ENCODE measurements at regions not wholly inside any gene's neighbourhood (a gene's known extent, or its start where the extent isn't known, plus 50 kb on each side); places are given as distances from the start of the nearest gene placed in this dataset.
"Not testable (repeated sequence)": the region's sequence is repeated elsewhere in the genome, so short reads cannot be mapped to it uniquely, and the experiment has no call there.

DNA sequence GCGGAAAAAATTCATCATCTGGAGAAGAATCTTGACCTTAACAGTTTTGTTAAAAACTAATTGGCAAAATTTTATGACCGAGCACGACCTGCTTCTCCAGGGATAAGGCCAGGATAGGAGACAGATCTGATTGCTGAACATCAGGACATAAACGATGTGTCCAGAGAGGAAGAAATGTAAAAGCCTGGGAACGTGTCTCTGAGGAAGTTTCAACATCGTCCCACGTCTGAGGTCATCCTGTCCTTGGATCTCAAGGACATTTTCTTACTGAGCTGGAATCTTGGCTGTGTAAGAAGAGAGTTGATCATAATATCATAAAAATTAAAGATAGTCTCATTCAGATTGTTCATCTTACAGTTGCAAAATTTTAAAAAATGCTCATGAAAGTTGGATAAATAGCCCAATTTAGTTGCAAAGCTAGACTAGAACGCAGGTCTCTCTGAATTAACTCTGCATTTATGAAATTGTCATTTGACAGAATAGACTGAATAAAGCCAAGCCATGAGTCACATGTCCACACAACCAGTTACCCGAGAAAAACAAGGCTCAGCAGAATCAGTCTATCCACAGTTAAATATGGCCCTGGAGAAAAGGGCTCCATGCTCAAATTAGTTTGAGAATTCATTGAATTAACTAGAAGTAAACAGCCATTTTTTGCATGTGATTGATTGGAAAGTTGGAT lies 120.0 kb upstream of the EGFR start:
- ATAC-seq, result no peak

DNA sequence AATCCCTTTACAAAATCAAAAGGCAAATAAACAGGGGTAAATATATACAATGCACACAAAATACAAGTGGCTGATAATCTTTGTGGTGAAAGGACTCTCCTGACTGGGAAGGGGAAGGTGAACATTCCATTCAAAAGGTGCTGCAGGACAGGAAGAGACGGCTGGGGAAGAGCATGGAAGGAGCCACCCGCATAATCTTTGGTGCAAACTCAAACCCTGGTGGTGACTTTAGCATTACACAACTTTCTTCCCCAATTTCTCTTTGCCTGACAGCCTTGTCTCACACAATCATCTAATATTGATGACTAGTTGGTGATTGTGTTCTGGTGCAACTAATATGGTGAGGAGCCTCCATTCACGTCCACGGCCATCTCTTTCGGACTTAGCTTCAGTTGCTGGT lies 117.0 kb upstream of the EGFR start:
- no peak for ATAC-seq

DNA sequence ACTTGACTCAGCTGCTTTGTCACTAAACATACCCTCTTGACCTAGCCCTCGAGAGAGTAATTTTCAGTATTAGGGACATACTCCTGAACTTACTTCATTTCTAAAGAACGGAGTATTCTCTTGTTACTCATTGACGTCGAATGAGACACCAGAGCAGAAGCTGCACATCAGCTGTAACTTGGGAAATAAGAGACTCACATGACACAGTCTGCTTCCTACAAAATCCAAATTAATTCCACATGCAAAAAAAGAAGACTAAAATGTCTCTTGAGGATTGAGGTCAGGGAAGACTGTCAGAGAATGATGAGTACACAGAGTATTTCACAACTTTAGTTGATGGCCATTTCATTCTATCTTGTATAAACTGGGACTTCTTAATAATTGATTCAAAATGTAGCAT lies 114.7 kb upstream of the EGFR start:
- ATAC-seq, result no peak

DNA sequence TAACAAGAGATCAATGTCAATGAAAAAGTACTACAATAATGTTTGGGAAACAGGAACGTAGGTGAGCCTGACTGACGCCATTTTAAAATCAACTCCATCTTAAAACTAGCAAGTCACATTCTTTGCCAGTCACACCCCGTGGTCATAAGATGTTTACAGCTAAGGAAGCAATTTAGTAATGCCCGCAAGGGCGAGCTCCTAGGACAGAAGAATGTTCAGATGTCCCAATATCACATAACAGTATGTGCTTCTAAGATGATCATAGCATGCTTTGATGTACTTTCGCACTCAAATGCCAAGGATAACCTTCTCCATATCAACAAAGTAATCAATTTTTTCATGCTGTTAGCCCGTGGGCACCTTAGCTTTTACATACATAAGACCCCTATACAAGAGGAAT lies 113.8 kb upstream of the EGFR start:
- ATAC-seq, result no peak

DNA sequence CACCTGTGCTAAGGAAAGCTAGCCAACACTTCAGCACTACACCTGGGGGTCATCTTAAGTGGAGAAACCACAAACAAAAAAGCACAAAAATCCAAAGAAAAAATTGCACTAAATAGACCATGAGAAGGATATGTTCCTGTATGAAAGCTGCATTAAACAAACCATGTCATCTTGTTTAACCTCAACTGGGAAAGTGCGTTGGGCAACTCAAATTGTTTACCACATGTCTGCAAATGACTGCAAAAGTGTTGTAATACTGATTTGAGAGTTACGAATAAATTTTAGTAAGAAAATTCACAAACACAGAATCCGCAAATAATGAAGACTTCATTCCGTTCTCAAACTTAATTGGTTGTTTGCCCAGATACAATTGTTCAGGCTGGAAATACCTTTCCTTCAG lies 111.9 kb upstream of the EGFR start:
- ATAC-seq, result no peak

- no peak for ATAC-seq
Observed at GRCh38 chr7:54907981-54908380, 110.8 kb upstream of the EGFR start.

DNA sequence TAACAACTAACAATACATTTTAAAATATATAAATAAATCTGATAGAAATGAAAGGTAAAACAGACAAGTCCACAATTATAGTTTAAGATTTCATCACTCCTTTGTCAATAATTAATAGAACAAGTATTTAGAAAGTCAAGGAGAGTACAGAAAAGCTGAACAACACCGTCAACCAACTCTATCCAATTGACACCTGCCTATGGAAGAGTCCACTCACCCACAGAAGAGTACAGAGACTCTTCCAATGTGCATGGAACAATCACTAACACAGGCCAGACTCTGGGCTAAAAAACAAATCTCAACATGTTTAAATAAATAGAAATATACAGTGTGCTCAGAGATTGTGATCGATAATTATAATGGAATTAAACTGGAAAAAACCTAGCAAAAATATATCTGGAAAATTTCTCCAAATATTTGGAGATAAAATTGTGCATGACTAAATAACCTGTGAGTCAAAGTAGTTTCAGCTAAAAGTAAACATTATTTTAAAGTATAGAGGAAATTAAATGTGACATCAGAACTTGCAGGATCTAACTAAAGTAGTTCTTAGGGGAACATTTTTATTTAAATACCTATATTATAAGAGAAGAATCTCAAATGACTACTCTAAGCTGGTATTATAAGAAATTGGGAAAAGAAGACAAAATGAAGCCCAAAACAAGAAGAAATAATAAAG lies 109.9 kb upstream of the EGFR start:
- ATAC-seq, result no peak

DNA sequence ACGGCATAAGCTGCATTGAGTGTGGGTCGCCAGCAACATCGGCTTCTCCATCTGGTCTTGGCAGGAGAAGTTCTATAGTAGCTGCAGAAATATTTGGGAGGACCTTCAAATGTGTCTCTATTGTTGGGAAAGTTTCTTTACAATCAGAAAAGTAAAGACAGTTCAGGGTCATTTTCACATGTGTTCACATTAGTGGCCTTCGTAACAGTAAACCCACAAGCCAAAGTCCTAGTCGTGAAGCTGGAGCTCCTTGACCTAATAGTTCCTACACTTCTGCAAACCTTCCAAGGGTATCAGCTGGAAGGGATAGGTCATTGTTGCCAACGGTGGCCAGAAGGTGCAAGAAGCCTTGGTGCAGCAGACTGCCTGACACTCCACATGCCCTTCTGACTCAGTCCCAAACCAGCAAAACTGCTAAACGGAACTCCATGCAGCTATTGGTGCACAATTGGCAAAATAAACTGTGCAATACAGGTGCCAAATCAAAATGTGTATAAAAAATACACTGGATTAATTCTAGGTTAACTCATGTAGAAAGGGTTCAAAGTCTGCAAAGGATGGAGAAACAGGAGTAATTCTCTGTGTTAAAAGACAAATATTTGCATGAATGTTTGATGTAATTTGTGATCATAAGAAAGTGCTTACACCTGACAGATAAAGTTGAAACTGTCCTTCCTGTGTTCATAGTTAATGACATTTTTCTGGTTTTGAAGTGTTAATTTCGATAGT lies 102.8 kb upstream of the EGFR start:
- ATAC-seq, result no peak

DNA sequence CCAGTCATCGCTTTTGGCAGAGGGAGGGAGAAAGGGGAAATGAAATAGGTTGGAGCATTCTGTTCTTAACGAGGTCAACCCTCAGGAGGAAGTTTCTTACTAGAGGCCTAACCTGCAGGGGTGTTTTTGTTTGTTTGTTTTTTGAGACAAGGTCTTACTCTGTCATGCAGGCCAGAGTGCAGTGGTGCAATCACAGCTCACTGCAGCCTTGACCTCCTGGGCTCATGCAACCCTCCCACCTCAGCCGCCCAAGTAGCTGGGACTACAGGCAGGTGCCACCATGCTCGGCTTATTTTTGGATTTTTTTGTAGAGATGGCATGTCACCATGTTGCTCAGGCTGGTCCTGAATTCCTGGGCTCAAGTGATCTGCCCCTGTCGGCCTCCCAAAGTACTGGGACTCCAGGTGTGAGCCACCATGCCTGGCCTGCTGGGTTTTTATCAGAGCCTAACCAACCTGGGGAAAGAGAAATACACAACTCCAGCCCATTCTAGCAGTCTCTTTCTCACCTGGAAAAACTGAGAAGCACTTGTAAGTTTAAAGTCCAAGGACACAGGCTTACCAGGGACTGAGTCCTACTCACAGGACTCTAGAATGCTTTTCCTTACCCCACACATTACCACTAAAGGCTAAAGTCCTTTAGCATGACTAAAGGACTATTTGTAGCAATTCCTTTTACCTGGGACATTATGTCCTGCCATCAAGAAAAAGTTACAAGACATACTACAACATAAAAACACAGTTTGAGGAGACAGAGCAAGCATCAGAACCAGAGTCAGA lies 101.0 kb upstream of the EGFR start:
- no peak for ATAC-seq

- no peak for ATAC-seq
Observed at GRCh38 chr7:54921116-54921515, 97.7 kb upstream of the EGFR start.

- no peak for ATAC-seq
Observed at GRCh38 chr7:54931532-54931931, 87.3 kb upstream of the EGFR start.

GRCh38 chr7:54932818-54933543 lies 85.8 kb upstream of the EGFR start:
- no peak for ATAC-seq

DNA sequence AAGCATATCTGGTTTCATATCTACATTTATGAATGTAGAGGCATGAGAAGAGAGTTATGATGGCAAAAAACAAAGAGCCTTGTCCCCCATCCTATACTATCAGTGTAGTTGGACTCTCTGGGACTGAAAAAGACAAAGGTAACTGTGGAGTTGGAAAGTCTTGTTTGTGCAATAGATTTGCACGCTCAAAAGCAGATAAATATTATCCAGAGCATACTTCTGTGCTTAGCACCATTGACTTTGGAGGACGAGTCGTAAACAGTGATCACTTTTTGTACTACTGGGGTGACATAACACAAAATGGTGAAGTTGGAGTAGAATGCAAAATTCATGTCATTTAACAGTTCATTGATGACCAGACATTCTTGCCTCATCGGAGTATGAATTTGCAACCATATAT lies 85.2 kb upstream of the EGFR start:
- ATAC-seq, result no peak

DNA sequence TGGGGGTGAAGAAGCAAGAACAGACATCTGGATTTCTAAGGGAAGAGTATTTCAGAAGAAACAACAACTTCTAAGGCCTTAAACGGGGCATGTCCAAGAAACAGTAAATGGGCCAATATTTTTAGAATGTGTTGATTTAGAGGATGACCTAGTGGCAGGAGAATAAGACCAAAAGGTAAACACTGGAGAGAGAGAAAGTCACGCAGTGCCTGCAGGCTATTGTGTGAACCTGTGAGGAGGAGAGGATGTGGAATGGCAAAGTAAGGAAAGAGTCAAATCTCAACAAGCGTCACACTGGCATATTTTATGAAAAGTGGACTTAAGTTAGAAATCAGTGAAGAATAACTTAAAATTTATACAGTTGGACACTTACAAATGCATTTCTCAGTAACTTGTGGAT lies 78.1 kb upstream of the EGFR start:
- ATAC-seq, result no peak

DNA sequence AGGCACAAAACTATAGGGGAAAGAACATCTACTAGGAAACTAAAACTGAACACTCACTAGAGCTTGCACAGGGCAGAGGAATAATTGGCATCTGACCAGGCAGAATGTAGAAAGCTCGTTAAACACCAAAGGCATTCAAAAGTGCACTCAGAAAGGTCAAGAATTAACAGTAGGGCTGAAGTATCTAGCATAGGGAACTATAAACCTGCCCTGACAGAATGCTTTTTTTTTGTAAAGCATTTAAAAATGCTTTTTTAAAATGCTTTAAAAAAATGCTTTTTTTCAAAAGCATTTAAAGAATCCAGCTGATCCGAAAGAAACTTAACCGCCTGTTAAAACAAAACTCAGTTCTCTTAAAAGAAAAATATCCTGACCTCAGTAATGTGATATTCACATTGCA lies 74.6 kb upstream of the EGFR start:
- no peak for ATAC-seq

DNA sequence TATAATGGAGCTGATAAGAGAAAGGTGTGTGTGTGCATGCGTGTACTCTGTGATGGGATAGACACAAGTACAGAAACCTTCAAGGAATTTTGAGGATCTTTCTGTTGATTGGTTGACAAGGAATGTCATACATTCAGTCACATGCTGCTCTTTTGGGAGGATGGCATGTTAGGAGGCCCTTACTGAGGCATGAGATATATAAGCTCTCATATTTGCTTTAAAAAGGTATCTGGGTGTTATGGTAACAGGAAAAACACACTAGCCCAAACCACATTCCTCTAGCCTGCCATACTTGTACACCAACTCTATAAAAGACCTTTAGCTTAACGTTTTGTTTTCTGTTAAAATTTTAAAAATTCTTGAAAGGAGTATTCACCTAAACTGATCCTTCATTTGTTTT lies 72.5 kb upstream of the EGFR start:
- ATAC-seq, result no peak

GRCh38 chr7:54946764-54947163 lies 72.1 kb upstream of the EGFR start:
- no peak for ATAC-seq

GRCh38 chr7:54947266-54947665 lies 71.6 kb upstream of the EGFR start:
- ATAC-seq, result no peak

DNA sequence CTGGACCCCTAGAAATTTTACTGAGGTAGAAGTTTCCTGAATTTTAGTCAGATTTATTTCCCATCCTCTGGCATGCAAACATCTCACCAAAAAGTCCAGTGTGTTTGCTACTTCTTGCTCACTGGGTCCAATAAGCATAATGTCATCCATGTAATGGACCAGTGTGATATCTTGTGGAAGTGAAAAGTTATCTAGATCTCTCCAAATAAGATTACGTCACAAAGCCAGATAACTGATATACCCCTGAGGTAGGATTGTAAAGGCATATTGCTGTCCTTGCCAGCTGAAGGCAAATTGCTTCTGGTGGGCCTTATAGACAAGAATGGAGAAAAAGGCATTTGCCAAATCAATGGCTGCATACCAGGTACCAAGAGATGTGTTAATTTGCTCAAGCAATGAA lies 69.3 kb upstream of the EGFR start:
- not testable (repeated sequence) for ATAC-seq

DNA sequence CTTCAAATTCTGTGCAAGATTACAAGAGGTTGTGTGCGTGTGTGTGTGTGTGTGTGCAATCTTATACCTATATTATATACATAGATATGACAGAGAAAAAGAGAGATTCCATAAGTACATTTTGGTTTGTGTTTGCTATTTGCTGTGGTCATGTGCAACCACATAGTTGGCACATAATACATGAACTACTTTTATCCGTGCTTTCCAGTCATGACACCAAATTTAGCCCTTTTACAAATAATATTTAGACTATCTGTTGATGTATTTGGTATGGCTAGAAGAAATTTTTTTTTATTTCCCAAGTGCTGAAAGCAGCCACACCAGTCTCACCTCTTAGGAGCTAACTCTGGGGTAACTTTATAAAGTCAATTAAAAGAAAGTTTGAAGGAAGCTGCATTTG lies 63.5 kb upstream of the EGFR start:
- no peak for ATAC-seq

DNA sequence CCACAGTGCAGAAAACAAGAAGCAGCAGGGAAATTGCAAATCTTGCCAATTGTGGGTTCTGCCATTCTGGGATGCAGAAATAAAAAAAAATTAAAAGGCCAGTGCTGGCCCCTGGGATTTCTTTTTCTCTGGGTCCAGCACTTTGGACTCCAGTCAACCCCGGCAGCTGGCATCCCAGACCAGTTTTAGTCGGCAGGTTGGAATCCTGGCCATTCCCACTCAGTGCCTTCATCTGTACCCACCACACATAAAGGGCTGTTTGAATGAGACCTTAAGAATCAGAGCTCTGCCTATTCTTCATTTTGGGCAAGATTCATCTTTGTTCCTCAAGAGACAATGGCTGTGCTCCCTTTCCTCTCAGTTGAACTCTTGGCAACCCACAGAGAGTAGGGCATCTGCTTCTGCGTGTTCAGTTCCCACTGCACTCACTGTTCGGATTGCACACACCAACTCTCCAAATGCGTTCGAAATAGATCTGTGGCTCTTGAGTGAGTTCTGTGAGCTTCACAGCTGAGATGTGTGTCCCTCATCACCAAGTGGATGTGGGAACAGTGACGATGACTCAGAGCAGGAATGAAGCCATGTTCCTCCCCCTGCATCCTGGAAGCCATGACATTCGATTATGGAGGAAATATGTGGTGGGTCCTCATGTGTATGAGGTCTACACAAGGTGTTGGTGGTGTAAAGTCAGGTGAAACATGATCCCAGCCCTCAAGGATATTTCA lies 63.0 kb upstream of the EGFR start:
- ATAC-seq, result no peak

- ATAC-seq, result no peak
Observed at GRCh38 chr7:54956865-54957264, 62.0 kb upstream of the EGFR start.

Data from activated CD4-positive, CD25-positive, alpha-beta regulatory T cell treated with anti-CD3 and anti-CD28 coated beads, Interleukin-2, amount 50 U/mL, for 24 hours (primary cell).